Caco-2 (cell line): ENCODE measurements at regions not wholly inside any gene's neighbourhood (a gene's known extent, or its start where the extent isn't known, plus 50 kb on each side); places are given as distances from the start of the nearest gene placed in this dataset.

ENCODE experiments used
- BruUV-seq: library from RNA; stranded (reverse); fragments of 400-500 nt; replicated peaks from 2 replicates; lab custom pipeline; 2021; lab: Mats Ljungman, UMichigan
- CTCF ChIA-PET: fragments of 300-600 bp; sonication (Branson Sonifier 250); formaldehyde crosslinking; loops from one replicate; lab custom pipeline; 2022; ENCODE audit warnings: antibody characterized with exemption; lab: Charles Lee
- POLR2A ChIA-PET: fragments of 300-600 bp; sonication (Branson Sonifier 250); formaldehyde crosslinking; loops from one replicate; lab custom pipeline; 2022; ENCODE audit warnings: antibody characterized with exemption; lab: Charles Lee
- DNase-seq, 2 experiments: peaks; one replicate each; pipeline versions ENCODE4 v3.0.0 to v3.0.0-alpha.2; 2020 to 2022
- H3K27me3 ChIP-seq: replicated peaks from 2 replicates; pipeline ENCODE4 v1.6.0; 2011; ENCODE audit warnings: low read length; ENCODE audit not compliant: control insufficient read depth, insufficient read depth
- H3K36me3 ChIP-seq: 2 replicates; pipeline ENCODE4 v1.5.1; 2011; ENCODE audit warnings: low read length; ENCODE audit not compliant: control insufficient read depth, insufficient read depth
- H3K4me1 ChIP-seq: fragments of 250-450 bp; sonication (Bioruptor Pico); 2 replicates; pipeline ENCODE4 v1.5.1; 2020; ENCODE audit warnings: mild to moderate bottlenecking
- H3K4me3 ChIP-seq: 2 replicates; pipeline ENCODE4 v1.5.1; 2011; ENCODE audit warnings: low read depth, mild to moderate bottlenecking, control low read depth, low read length
- H3K9me3 ChIP-seq: fragments of 250-450 bp; sonication (Bioruptor Pico); 2 replicates; pipeline ENCODE4 v1.5.1; 2020; ENCODE audit warnings: mild to moderate bottlenecking, moderate library complexity
- H3K27ac Mint-ChIP-seq: one replicate; pipeline ENCODE4 v1.8.0; 2022; ENCODE audit warnings: mixed read lengths; ENCODE audit not compliant: unreplicated experiment
- H3K27me3 Mint-ChIP-seq: one replicate; pipeline ENCODE4 v1.8.0; 2022; ENCODE audit warnings: mixed read lengths; ENCODE audit not compliant: insufficient read depth, unreplicated experiment
- H3K36me3 Mint-ChIP-seq: one replicate; pipeline ENCODE4 v1.8.0; 2022; ENCODE audit warnings: mild to moderate bottlenecking, mixed read lengths; ENCODE audit not compliant: insufficient read depth, unreplicated experiment
- H3K4me1 Mint-ChIP-seq: one replicate; pipeline ENCODE4 v1.8.0; 2022; ENCODE audit warnings: low read depth, mixed read lengths; ENCODE audit not compliant: unreplicated experiment
- H3K4me3 Mint-ChIP-seq: one replicate; pipeline ENCODE4 v1.8.0; 2022; ENCODE audit warnings: mild to moderate bottlenecking, moderate library complexity, mixed read lengths; ENCODE audit not compliant: unreplicated experiment
- H3K9me3 Mint-ChIP-seq: one replicate; pipeline ENCODE4 v1.8.0; 2022; ENCODE audit warnings: mixed read lengths; ENCODE audit not compliant: unreplicated experiment
- intact Hi-C: fragments of 100-400 bp; cut with micrococcal nuclease; formaldehyde crosslinking; loops from one replicate; pipeline ENCODE4 v1.10.0; 2022; ENCODE audit not compliant: unreplicated experiment
- TF ChIP-seq, protein P1 (sequence below), 2 experiments: fragments of 200-600 bp in 1 of 2; IDR thresholded peaks; 1 replicate in 1 of 2; 2 replicates in 1 of 2; pipeline versions ENCODE4 v1.5.1 to v1.8.0; 2011 to 2022; ENCODE audit warnings: antibody characterized with exemption in 1 of 2, control low read depth in 1 of 2, inconsistent platforms in 1 of 2, low read depth in 1 of 2, low read length in 1 of 2, mild to moderate bottlenecking in 1 of 2, moderate library complexity in 1 of 2; ENCODE audit not compliant: insufficient read depth in 1 of 2, severe bottlenecking in 1 of 2, unreplicated experiment in 1 of 2

GRCh38 chr6:56403745-56404144 lies 156.4 kb upstream of the COL21A1 start:
- H3K4me1 ChIP-seq, result peaks cover 36% of the 10 kb centered on the region
- ChIA-PET POLR2A (no interaction called here), CTCF (no interaction called here)
- peaks cover 9% of the 10 kb centered on the region for H3K36me3 Mint-ChIP-seq
- H3K4me3 Mint-ChIP-seq, result no peak overlapping the region
- H3K27me3 ChIP-seq, result no peaks in the 10 kb centered on the region
- peaks cover 5% of the 10 kb centered on the region; the same call in 1 of the 2 replicates for H3K9me3 ChIP-seq
- BruUV-seq, result no TSS peak
- DNase-seq, result no peak
- H3K9me3 Mint-ChIP-seq, result peaks cover 16% of the 10 kb centered on the region
- H3K27ac Mint-ChIP-seq, result no peak overlapping the region
- no peaks in the 10 kb centered on the region for H3K27me3 Mint-ChIP-seq
- no peak overlapping the region for H3K4me3 ChIP-seq
- TF ChIP-seq, protein P1, sequence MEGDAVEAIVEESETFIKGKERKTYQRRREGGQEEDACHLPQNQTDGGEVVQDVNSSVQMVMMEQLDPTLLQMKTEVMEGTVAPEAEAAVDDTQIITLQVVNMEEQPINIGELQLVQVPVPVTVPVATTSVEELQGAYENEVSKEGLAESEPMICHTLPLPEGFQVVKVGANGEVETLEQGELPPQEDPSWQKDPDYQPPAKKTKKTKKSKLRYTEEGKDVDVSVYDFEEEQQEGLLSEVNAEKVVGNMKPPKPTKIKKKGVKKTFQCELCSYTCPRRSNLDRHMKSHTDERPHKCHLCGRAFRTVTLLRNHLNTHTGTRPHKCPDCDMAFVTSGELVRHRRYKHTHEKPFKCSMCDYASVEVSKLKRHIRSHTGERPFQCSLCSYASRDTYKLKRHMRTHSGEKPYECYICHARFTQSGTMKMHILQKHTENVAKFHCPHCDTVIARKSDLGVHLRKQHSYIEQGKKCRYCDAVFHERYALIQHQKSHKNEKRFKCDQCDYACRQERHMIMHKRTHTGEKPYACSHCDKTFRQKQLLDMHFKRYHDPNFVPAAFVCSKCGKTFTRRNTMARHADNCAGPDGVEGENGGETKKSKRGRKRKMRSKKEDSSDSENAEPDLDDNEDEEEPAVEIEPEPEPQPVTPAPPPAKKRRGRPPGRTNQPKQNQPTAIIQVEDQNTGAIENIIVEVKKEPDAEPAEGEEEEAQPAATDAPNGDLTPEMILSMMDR (IDR thresholded peaks at IDR 0.05; ENCODE audit: insufficient read depth in 1 of 2, low read depth in 1 of 2, low read length in 1 of 2, severe bottlenecking in 1 of 2, unreplicated experiment in 1 of 2), result no peak
- no peaks in the 10 kb centered on the region for H3K36me3 ChIP-seq
- peaks cover 41% of the 10 kb centered on the region for H3K4me1 Mint-ChIP-seq
- intact Hi-C loops, result no loop called here

- Histone ChIP-seq H3K36me3 (no peaks in the 10 kb centered on the region), H3K4me1 (peaks cover 49% of the 10 kb centered on the region), H3K9me3 (peaks cover 5% of the 10 kb centered on the region; the same call in 1 of the 2 replicates), H3K27me3 (no peaks in the 10 kb centered on the region), H3K4me3 (no peak overlapping the region)
- intact Hi-C loops, result no loop called here
- Mint-ChIP-seq H3K27me3 (no peaks in the 10 kb centered on the region), H3K4me1 (peaks cover 57% of the 10 kb centered on the region), H3K4me3 (no peak overlapping the region), H3K27ac (peak overlapping the region; percentile 42), H3K36me3 (peaks cover 9% of the 10 kb centered on the region), H3K9me3 (peaks cover 17% of the 10 kb centered on the region)
- TF ChIP-seq, protein P1 (IDR thresholded peaks at IDR 0.05; ENCODE audit: insufficient read depth in 1 of 2, low read depth in 1 of 2, low read length in 1 of 2, severe bottlenecking in 1 of 2, unreplicated experiment in 1 of 2), result no peak
- ChIA-PET CTCF (no interaction called here), POLR2A (no interaction called here)
- DNase-seq, result no peak
- no TSS peak for BruUV-seq
Measured at GRCh38 chr6:56401477-56402070, 154.2 kb upstream of the COL21A1 start.

DNA sequence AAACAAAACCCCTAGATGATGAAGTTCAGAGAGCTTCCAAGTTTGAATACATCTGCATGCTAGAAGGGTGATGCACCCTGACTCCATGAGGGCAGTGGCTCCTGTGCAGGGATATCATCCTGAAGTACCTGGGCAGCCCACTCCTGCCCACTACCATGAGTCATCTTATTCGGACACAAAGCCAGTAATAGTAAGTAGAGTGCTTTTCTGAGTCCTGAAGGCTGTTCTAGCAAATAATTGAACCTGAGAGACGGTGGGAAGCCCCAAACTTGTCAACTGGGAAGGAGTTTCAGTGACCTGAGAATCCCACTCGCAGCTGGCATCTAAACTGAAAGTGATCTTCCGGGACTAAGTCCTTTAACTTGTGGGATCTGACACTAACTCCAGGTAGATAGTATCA lies 152.9 kb upstream of the COL21A1 start:
- Mint-ChIP-seq H3K4me1 (peaks cover 55% of the 10 kb centered on the region), H3K4me3 (peak overlapping the region; percentile 71), H3K27ac (peak overlapping the region; percentile 97), H3K36me3 (peaks cover 9% of the 10 kb centered on the region), H3K9me3 (peaks cover 26% of the 10 kb centered on the region), H3K27me3 (no peaks in the 10 kb centered on the region)
- Histone ChIP-seq H3K9me3 (peaks cover 10% of the 10 kb centered on the region), H3K4me3 (no peak overlapping the region), H3K27me3 (no peaks in the 10 kb centered on the region), H3K4me1 (peaks cover 46% of the 10 kb centered on the region), H3K36me3 (no peaks in the 10 kb centered on the region)
- TF ChIP-seq, protein P1 (IDR thresholded peaks at IDR 0.05; ENCODE audit: insufficient read depth in 1 of 2, low read depth in 1 of 2, low read length in 1 of 2, severe bottlenecking in 1 of 2, unreplicated experiment in 1 of 2), result no peak
- BruUV-seq, result TSS peak; percentile 84
- intact Hi-C loops, result no loop called here
- ChIA-PET CTCF (interaction anchor here (0.7 kb wide), 1 partner anchor 121 kb away, joined by 4 read pairs; no protein-coding TSS in a partner anchor), POLR2A (interaction anchor here (1.3 to 1.8 kb wide), 2 partner anchors 112 to 143 kb away, joined by 7 to 10 read pairs; no protein-coding TSS in a partner anchor)
- no peak for DNase-seq
